ENCODE measurements at regions not wholly inside any gene's neighbourhood (a gene's known extent, or its start where the extent isn't known, plus 50 kb on each side); places are given as distances from the start of the nearest gene placed in this dataset.

GRCh38 chr13:89857502-89857901 is 1490.0 kb upstream of the MIR17HG start:
- no peak for DNase-seq

DNA sequence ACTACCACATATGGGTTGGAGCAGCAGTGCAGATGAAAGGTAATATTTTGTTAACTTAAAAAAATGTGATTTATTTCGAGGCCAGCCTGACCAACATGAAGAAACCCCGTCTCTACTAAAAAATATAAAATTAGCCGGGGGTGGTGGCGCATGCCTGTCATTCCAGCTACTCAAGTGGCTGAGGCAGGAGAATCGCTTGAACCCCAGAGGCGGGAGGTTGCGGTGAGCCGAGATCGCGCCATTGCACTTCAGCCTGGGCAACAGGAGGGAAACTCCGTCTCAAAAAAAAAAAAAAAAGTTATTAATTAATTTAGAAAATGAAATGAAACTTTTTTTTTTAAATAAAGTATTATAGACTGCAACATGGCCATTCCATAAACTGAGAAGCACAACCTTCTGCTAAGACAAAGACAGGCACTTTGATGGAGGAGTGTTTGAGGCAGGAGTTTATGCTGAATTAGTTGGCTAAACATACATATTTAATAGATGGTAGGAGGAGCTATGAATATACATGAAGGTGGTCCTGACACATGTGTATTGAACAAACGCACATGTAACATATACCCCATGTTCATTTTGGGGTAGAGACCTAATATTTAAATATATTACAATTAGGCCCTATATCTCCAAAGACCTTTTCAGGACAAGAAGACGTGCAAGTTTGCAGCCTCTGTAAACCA is 1485.3 kb upstream of the MIR17HG start:
- no peak for DNase-seq

DNA sequence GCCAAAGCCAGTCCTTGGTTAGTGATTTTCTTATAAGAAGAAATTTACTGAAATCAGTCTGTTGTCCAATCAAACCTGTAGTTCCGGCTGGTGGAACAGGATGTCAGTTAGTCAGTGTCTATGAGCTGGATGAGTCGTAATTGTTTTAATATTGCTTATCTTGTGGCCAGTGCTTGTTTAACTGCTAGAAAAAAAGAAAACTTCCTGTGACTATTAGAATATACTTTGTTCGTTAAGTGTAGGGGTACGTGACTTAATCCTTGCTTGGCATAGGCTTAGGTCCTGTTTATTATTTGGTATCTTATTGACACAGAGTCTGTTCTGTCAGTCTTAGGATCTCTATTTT is 1484.8 kb upstream of the MIR17HG start:
- DNase-seq: no peak

DNA sequence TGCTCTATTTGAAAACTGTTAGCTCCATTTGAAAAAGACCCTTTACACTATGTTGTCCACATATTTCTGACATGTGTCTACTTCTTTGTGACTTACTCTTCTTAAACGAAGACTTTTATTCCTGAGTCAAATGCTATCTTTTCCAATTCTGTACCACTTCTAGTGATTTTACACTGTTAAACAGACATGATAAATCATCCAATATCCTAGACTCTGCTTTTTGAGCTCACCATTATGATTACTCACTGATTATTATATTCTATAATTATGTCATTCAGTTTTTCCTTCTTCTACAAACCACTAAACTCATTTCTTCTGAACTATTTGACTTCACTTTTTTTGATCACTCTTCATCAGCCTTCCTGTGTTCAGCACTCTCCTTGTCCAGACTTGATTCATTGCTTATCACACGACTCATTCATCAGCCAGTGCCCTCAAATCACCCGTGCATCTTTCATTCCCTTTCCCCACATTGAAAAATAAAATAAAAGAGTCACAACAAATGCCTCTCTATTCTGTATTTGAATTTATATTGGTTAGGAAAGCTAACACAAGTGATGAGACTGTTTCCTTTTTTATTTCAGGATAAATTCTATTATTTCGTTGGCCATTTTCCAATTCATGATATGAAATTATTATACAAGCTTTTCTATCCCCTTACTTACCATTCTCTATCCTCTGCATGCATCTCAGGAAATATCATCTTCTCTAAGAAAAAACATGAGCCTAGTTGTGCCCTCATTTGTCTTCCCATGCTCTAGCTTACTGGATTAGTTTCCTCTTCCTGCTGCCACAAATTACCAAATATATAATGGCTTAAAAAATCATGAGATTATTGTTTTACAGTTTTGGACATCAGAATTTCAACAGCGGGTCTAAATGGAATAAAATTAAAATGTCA is 1482.1 kb upstream of the MIR17HG start:
- no peak for DNase-seq

DNA sequence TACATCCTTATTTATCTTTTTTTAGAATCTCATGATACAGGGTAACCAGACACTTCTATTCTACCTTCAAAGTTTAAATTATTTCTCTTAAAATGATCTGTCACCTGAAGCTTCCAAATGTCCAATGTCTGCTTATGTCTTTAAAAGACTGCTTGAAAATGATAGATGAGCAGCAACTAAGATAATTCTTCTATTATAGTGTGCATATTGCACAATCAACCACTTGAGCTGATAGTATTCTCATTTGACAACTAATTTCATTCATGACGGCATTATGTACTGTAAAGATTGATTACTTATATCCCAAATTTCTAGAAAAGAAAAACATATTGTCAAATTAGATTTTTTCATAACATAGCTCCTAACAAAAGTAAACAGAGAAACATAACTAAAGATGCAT is 1478.2 kb upstream of the MIR17HG start:
- DNase-seq: no peak

DNA sequence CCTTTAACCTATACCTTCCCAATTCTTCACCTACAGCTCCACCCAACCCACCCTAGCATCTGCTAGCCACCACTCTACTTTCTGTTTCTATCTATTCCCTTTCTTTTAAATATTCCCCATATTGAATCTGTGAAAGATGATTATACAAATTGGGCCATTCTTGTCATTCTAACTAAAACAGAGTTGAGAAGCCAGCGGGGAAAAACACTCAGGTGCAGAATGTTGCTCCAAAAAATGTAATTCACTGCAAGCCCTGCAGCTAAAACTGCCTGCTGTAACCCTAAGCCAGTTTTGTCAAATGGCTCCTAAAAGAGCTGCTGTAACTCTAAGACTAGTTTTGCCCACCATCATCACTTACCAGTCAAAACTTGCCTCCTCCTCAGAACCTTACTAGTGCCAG is 1468.6 kb upstream of the MIR17HG start:
- DNase-seq: no peak

DNA sequence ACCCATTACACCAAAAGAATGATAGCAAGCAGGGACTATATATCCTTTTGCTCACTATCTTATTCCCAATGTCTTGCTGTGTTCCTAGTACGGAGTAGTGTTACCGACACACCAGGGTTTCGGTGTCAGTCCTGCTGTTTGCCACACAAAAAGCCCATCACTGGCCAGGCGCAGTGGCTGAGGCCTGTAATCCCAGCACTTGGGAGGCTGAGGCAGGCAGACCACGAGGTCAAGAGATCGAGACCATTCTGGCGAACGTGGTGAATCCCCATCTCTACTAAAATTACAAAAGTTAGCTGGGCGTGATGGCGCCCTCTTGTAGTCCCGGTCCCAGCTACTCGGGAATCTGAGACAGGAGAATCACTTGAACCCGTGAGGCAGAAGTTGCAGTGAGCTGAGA is 1467.3 kb upstream of the MIR17HG start:
- DNase-seq: no peak

- DNase-seq: no peak
Observed at GRCh38 chr13:89883893-89884448, 1463.5 kb upstream of the MIR17HG start.

GRCh38 chr13:89890806-89891205 is 1456.7 kb upstream of the MIR17HG start:
- no peak for DNase-seq

GRCh38 chr13:89891416-89891815 is 1456.1 kb upstream of the MIR17HG start:
- no peak for DNase-seq

GRCh38 chr13:89897681-89898080 is 1449.8 kb upstream of the MIR17HG start:
- DNase-seq: no peak

- DNase-seq: no peak
Observed at GRCh38 chr13:89899302-89900103, 1448.0 kb upstream of the MIR17HG start.

GRCh38 chr13:89900104-89900765 is 1447.3 kb upstream of the MIR17HG start:
- DNase-seq: no peak

DNA sequence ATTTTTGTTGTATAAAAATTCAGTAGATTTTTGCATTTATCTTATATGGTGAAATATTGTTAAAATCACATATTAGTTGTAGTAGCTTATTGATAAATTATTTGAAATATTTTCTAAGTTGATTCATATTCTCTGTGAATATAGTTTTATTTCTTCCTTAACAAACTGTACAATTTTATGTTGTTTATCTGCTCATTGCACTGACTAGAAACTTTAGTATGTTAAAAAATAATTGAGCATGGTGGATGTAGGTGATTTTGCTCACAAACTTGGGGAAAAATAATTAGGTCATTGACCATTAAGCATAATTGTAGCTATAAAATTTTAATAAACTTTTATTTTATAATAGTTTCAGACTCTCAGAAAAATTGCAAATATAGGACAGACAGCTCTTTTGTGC is 1445.3 kb upstream of the MIR17HG start:
- no peak for DNase-seq

- no peak for DNase-seq
Observed at GRCh38 chr13:89903115-89903514, 1444.4 kb upstream of the MIR17HG start.

- no peak for DNase-seq
Observed at GRCh38 chr13:89910166-89910565, 1437.3 kb upstream of the MIR17HG start.

GRCh38 chr13:89916551-89916950 is 1430.9 kb upstream of the MIR17HG start:
- DNase-seq: no peak

DNA sequence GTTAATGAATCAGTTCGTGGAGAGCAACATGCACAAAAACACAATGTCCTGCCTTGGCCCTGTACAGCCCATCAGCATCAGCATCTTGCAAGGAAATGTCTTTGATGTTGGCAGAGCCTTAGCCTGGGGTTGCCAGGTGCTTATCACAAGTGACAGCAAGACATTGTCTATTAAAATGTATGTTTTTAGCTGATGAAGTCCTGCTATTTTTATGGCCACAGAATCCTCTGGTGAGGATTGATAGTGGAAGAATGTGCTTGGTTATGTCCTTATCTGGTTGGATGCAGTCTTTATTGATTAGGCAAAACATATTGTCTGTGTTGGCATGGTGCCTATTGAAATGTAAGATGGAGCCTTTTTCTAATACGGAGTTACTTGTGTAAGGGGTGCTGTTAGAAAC is 1427.0 kb upstream of the MIR17HG start:
- DNase-seq: no peak

GRCh38 chr13:89923052-89923451 is 1424.4 kb upstream of the MIR17HG start:
- DNase-seq: no peak

GRCh38 chr13:89923736-89924135 is 1423.8 kb upstream of the MIR17HG start:
- DNase-seq: no peak

DNA sequence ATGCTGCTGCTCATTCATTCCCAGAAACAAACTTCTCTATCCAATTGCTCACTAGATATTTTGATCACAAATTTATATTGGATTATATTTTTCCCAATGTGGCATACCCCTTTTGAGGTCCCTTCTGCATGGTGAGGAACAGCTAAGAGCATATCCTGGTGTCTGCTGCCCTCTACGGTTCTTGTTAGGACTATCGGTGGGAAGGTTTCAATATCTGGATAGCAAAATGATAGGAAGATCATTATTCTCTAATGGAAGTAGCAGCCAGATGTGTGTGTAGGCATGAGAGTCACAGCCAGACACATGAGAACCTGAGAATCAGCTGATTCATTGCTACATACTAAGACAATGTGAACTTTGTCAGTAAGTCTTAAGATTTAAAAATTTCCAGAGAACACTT is 1422.4 kb upstream of the MIR17HG start:
- DNase-seq: no peak

DNA sequence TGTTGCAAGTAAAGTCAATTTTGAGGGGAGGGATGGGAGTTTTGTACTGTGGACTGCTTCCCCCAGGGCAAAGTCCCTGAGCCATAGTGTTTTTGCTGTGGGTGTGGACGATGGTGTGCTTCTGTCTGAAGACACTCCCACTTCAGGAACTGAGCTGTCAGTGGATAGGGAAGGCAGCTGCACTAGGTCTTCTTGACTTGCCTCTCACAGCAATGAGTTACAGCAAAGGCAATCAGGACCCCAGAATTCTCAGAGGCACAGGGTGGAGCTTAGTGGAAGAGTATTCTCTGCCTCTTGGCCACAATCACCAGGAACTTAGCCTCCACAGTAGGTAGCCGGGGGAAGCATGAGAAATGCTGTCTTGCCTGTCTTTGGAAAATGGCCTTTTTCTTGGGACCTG is 1416.6 kb upstream of the MIR17HG start:
- no peak for DNase-seq

DNA sequence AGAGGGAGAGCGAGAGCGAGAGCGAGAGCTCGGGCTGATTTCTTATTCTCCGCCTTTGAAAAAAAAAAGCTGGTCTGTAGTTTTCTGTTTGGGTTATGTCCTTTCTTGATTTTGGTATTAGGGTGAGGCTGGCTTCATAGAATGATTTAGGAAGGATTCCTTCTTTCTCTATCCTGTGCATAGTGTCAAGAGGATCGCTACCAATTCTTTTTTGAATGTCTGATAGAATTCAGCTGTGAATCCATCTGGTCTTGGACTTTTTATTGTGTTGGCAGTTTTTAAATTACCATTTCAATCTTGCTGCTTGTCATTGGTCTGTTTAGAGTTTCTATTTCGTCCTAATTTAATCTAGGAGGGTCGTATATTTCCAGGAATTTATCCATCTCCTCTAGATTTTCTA is 1414.6 kb upstream of the MIR17HG start:
- no peak for DNase-seq

Data from activated T-cell treated with anti-CD3 and anti-CD28 coated beads, Interleukin-2, amount 50 U/mL, for 48 hours (primary cell).